ENCODE measurements at regions not wholly inside any gene's neighbourhood (a gene's known extent, or its start where the extent isn't known, plus 50 kb on each side); places are given as distances from the start of the nearest gene placed in this dataset.
A peak's percentile ranks its signal among the peaks of the same experiment; 100 is the strongest.

- no peak for DNase-seq
Measured at GRCh38 chr16:8374586-8375231, 215.6 kb downstream of the TMEM114 start.

- DNase-seq, result no peak
Measured at GRCh38 chr16:8373676-8374431, 216.5 kb downstream of the TMEM114 start.

- DNase-seq, result no peak
Measured at GRCh38 chr16:8372141-8372540, 218.2 kb downstream of the TMEM114 start.

- no peak for DNase-seq
Measured at GRCh38 chr16:8370374-8371270, 219.7 kb downstream of the TMEM114 start.

- DNase-seq, result no peak
Measured at GRCh38 chr16:8358937-8359336, 231.4 kb downstream of the TMEM114 start.

- DNase-seq, result peak; percentile 15
Measured at GRCh38 chr16:8355675-8356074, 234.6 kb downstream of the TMEM114 start.

- DNase-seq, result peak; percentile 67
Measured at GRCh38 chr16:8346294-8346693, 244.0 kb downstream of the TMEM114 start.

- DNase-seq, result no peak
Measured at GRCh38 chr16:8342276-8342675, 248.0 kb downstream of the TMEM114 start.

GRCh38 chr16:8330761-8331160, 259.6 kb downstream of the TMEM114 start:
- no peak for DNase-seq

- DNase-seq, result no peak
Measured at GRCh38 chr16:8326232-8326631, 264.1 kb downstream of the TMEM114 start.

- no peak for DNase-seq
Measured at GRCh38 chr16:8323153-8323552, 267.2 kb downstream of the TMEM114 start.

GRCh38 chr16:8320131-8320530, 270.2 kb downstream of the TMEM114 start:
- no peak for DNase-seq

- no peak for DNase-seq
Measured at GRCh38 chr16:8310816-8311215, 279.5 kb downstream of the TMEM114 start.

GRCh38 chr16:8310323-8310722, 280.0 kb downstream of the TMEM114 start:
- DNase-seq, result peak; percentile 91

GRCh38 chr16:8305201-8305600, 285.1 kb downstream of the TMEM114 start:
- DNase-seq, result no peak

- no peak for DNase-seq
Measured at GRCh38 chr16:8299635-8300034, 290.7 kb downstream of the TMEM114 start.

- no peak for DNase-seq
Measured at GRCh38 chr16:8295513-8296237, 294.6 kb downstream of the TMEM114 start.

GRCh38 chr16:8293413-8293812, 296.9 kb downstream of the TMEM114 start:
- DNase-seq, result no peak

GRCh38 chr16:8292271-8292670, 298.0 kb downstream of the TMEM114 start:
- no peak for DNase-seq

GRCh38 chr16:8286348-8286747, 304.0 kb downstream of the TMEM114 start:
- DNase-seq, result no peak

- peak; percentile 41 for DNase-seq
Measured at GRCh38 chr16:8283195-8283594, 307.1 kb downstream of the TMEM114 start.

- DNase-seq, result no peak
Measured at GRCh38 chr16:8278031-8278580, 312.2 kb downstream of the TMEM114 start.
